Fibroblast of lung (primary cell): ENCODE measurements at regions not wholly inside any gene's neighbourhood (a gene's known extent, or its start where the extent isn't known, plus 50 kb on each side); places are given as distances from the start of the nearest gene placed in this dataset.

Experiments
- EZH2 ChIP-seq: IDR thresholded peaks from 2 replicates; pipeline ENCODE4 v1.5.1; 2012; ENCODE audit warnings: low read length, control low read depth, mild to moderate bottlenecking; ENCODE audit errors: missing control alignments
- TF ChIP-seq, protein P1 (sequence below), 2 donors: IDR thresholded peaks in 1 of 2; conservative IDR thresholded peaks in 1 of 2; 1 replicate in 1 of 2; 2 replicates in 1 of 2; pipeline ENCODE4 v1.5.1; 2011 to 2012; ENCODE audit warnings: low read length in 2 of 2, control low read depth in 1 of 2, inconsistent platforms in 1 of 2, low read depth in 1 of 2, mild to moderate bottlenecking in 1 of 2

DNA sequence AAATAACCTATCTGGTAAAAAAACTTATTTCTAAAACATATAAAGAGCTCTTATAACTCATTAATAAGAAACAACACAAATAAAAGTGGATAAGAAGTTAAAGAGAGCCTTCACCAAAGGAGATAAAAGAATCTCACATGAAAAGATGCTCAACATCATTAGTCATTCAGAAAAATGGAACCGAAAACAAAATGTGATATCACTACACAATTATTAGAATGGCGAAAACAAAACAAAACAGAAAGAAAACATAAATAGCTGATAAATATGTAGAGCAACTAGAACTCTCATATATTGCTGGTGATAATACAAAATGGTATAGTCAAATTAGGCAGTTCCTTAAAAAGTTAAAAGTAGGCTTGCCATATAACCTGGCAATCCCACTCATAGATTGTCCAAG, 1109.3 kb downstream of the PLA2G4A start:
- TF ChIP-seq EZH2, result no peak
- TF ChIP-seq, protein P1, sequence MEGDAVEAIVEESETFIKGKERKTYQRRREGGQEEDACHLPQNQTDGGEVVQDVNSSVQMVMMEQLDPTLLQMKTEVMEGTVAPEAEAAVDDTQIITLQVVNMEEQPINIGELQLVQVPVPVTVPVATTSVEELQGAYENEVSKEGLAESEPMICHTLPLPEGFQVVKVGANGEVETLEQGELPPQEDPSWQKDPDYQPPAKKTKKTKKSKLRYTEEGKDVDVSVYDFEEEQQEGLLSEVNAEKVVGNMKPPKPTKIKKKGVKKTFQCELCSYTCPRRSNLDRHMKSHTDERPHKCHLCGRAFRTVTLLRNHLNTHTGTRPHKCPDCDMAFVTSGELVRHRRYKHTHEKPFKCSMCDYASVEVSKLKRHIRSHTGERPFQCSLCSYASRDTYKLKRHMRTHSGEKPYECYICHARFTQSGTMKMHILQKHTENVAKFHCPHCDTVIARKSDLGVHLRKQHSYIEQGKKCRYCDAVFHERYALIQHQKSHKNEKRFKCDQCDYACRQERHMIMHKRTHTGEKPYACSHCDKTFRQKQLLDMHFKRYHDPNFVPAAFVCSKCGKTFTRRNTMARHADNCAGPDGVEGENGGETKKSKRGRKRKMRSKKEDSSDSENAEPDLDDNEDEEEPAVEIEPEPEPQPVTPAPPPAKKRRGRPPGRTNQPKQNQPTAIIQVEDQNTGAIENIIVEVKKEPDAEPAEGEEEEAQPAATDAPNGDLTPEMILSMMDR (conservative IDR thresholded peaks at IDR 0.05 in 1 of 2, IDR thresholded peaks at IDR 0.05 in 1 of 2; ENCODE audit: low read depth in 1 of 2, low read length in 2 of 2), result no peak
